Inflammatory macrophage treated with lipopolysaccharide for 1 hour (primary cell): ENCODE measurements at regions not wholly inside any gene's neighbourhood (a gene's known extent, or its start where the extent isn't known, plus 50 kb on each side); places are given as distances from the start of the nearest gene placed in this dataset.
"Not testable (repeated sequence)": the region's sequence is repeated elsewhere in the genome, so short reads cannot be mapped to it uniquely, and the experiment has no call there.

Experiments used
- DNase-seq, 2 donors: peaks; one replicate each; pipeline ENCODE4 v3.0.0-alpha.2; 2020 to 2022

GRCh38 chrX:1700757-1701156, 85.9 kb downstream of the ASMT start:
- DNase-seq: no peak

- not testable (repeated sequence) for DNase-seq
Observed at GRCh38 chrX:1701396-1701901, 86.6 kb downstream of the ASMT start.

GRCh38 chrX:1702142-1702541, 87.3 kb downstream of the ASMT start:
- not testable (repeated sequence) for DNase-seq

- not testable (repeated sequence) for DNase-seq
Observed at GRCh38 chrX:1702557-1702956, 87.7 kb downstream of the ASMT start.

GRCh38 chrX:1709277-1709676, 94.4 kb downstream of the ASMT start:
- not testable (repeated sequence) for DNase-seq

- DNase-seq: no peak
Observed at GRCh38 chrX:1713296-1713695, 98.4 kb downstream of the ASMT start.

GRCh38 chrX:1717373-1717772, 102.5 kb downstream of the ASMT start:
- DNase-seq: no peak

- DNase-seq: no peak
Observed at GRCh38 chrX:1719270-1719669, 104.4 kb downstream of the ASMT start.

GRCh38 chrX:1720836-1721235, 106.0 kb downstream of the ASMT start:
- no peak for DNase-seq

GRCh38 chrX:1725472-1725871, 110.6 kb downstream of the ASMT start:
- DNase-seq: no peak

GRCh38 chrX:1727531-1728027, 112.7 kb downstream of the ASMT start:
- peak; percentile 7 to 52 for DNase-seq

- DNase-seq: no peak
Observed at GRCh38 chrX:1734806-1735205, 119.9 kb downstream of the ASMT start.

- no peak for DNase-seq
Observed at GRCh38 chrX:1741816-1742394, 127.0 kb downstream of the ASMT start.

GRCh38 chrX:1743105-1743504, 128.2 kb downstream of the ASMT start:
- no peak for DNase-seq

- no peak for DNase-seq
Observed at GRCh38 chrX:1743663-1744062, 128.8 kb downstream of the ASMT start.

- no peak for DNase-seq
Observed at GRCh38 chrX:1748408-1748807, 133.5 kb downstream of the ASMT start.

- DNase-seq: no peak
Observed at GRCh38 chrX:1749499-1749898, 134.6 kb downstream of the ASMT start.

GRCh38 chrX:1750267-1750666, 135.4 kb downstream of the ASMT start:
- no peak for DNase-seq

- DNase-seq: no peak
Observed at GRCh38 chrX:1751781-1752180, 136.9 kb downstream of the ASMT start.

GRCh38 chrX:1752799-1753198, 137.9 kb downstream of the ASMT start:
- not testable (repeated sequence) for DNase-seq

- DNase-seq: no peak
Observed at GRCh38 chrX:1754077-1754476, 139.2 kb downstream of the ASMT start.

GRCh38 chrX:1763294-1763693, 148.4 kb downstream of the ASMT start:
- DNase-seq: no peak

GRCh38 chrX:1764883-1765364, 150.1 kb downstream of the ASMT start:
- not testable (repeated sequence) for DNase-seq

- DNase-seq: no peak
Observed at GRCh38 chrX:1767026-1767425, 152.2 kb downstream of the ASMT start.

- no peak for DNase-seq
Observed at GRCh38 chrX:1778817-1779216, 164.0 kb downstream of the ASMT start.
